NCI-H2029 treated with DMSO at 0.1 percent for 48 hours (cell line): ENCODE measurements at regions not wholly inside any gene's neighbourhood (a gene's known extent, or its start where the extent isn't known, plus 50 kb on each side); places are given as distances from the start of the nearest gene placed in this dataset.
"Not testable (repeated sequence)": the region's sequence is repeated elsewhere in the genome, so short reads cannot be mapped to it uniquely, and the experiment has no call there.

ENCODE experiments used
- DNase-seq: peaks from one replicate; lab custom pipeline; 2025; lab: John Stamatoyannopoulos, UW

GRCh38 chr6:163718537-163718936 lies 304.0 kb downstream of the QKI start:
- DNase-seq, result no peak

- no peak for DNase-seq
These were observed 302.7 kb downstream of the QKI start for GRCh38 chr6:163717106-163717764.

- no peak for DNase-seq
These were observed 302.2 kb downstream of the QKI start for GRCh38 chr6:163716690-163717089.

GRCh38 chr6:163715846-163716245 lies 301.3 kb downstream of the QKI start:
- no peak for DNase-seq

GRCh38 chr6:163714179-163714578 lies 299.7 kb downstream of the QKI start:
- DNase-seq, result no peak

GRCh38 chr6:163712981-163713380 lies 298.5 kb downstream of the QKI start:
- no peak for DNase-seq

GRCh38 chr6:163712566-163712961 lies 298.0 kb downstream of the QKI start:
- DNase-seq, result no peak

- DNase-seq, result no peak
These were observed 297.4 kb downstream of the QKI start for GRCh38 chr6:163711615-163712565.

- DNase-seq, result no peak
These were observed 296.3 kb downstream of the QKI start for GRCh38 chr6:163710532-163711470.

- no peak for DNase-seq
These were observed 295.2 kb downstream of the QKI start for GRCh38 chr6:163709693-163710092.

- DNase-seq, result no peak
These were observed 294.7 kb downstream of the QKI start for GRCh38 chr6:163709255-163709654.

GRCh38 chr6:163708466-163708865 lies 293.9 kb downstream of the QKI start:
- no peak for DNase-seq

GRCh38 chr6:163707387-163708355 lies 293.2 kb downstream of the QKI start:
- DNase-seq, result no peak

- DNase-seq, result no peak
These were observed 292.1 kb downstream of the QKI start for GRCh38 chr6:163706500-163707087.

GRCh38 chr6:163705923-163706322 lies 291.4 kb downstream of the QKI start:
- DNase-seq, result no peak

- no peak for DNase-seq
These were observed 288.2 kb downstream of the QKI start for GRCh38 chr6:163702736-163703135.

- DNase-seq, result no peak
These were observed 287.2 kb downstream of the QKI start for GRCh38 chr6:163701762-163702161.

GRCh38 chr6:163698086-163698485 lies 283.6 kb downstream of the QKI start:
- no peak for DNase-seq

GRCh38 chr6:163696311-163696710 lies 281.8 kb downstream of the QKI start:
- DNase-seq, result not testable (repeated sequence)

- DNase-seq, result no peak
These were observed 280.9 kb downstream of the QKI start for GRCh38 chr6:163695414-163695864.
